Kasumi-1 (cell line): ENCODE measurements at regions not wholly inside any gene's neighbourhood (a gene's known extent, or its start where the extent isn't known, plus 50 kb on each side); places are given as distances from the start of the nearest gene placed in this dataset.
"Not testable (repeated sequence)": the region's sequence is repeated elsewhere in the genome, so short reads cannot be mapped to it uniquely, and the experiment has no call there.

Source experiments
- DNase-seq, 2 experiments: peaks; one replicate each; lab custom pipeline; 2025; lab: John Stamatoyannopoulos, UW

- no peak for DNase-seq
These were observed 76.5 kb downstream of the SLC2A10 start for GRCh38 chr20:46785958-46786357.

- no peak for DNase-seq
These were observed 77.1 kb downstream of the SLC2A10 start for GRCh38 chr20:46786566-46786965.

GRCh38 chr20:46787991-46788762 lies 78.7 kb downstream of the SLC2A10 start:
- DNase-seq: no peak

DNA sequence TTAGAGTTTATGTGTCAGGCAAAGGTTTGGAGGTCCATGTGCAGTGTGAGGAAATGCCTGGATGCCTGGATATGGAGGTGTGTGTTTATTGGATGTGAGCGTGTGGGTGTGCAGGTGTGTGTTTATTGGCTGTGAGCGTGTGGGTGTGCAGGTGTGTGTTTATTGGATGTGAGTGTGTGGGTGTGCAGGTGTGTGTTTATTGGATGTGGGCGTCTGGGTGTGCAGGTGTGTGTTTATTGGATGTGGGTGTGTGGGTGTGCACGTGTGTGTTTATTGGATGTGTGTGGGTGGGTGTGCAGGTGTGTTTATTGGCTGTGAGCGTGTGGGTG lies 79.3 kb downstream of the SLC2A10 start:
- not testable (repeated sequence) for DNase-seq

DNA sequence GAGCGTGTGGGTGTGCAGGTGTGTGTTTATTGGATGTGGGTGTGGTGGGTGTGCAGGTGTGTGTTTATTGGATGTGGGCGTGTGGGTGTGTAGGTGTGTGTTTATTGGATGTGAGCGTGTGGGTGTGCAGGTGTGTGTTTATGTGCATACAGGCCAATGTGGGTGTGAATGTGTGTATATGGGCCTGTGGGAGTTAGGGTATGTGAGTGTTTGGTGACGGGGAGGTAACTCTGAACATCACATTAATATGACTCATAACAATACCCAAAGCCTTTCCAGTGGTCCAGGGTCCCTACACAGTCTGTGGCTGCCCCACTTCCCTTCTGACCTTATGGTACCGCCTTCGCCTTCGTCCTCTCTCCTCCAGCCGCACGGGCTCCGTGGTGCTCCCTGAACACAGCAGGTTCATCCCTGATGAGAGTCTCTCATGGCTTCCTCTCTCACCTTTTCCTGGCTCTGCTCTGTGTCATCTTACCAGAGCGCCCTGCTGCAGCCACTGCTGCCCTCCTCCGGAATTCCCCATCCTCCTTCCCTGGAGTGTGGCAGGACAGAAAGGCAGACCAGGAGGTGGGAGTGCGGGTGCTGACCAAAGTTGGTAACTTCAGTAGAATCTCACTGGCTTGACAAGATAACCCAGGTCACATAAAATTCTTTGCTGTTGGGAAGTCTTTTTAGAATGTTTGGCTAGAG lies 80.0 kb downstream of the SLC2A10 start:
- no peak for DNase-seq

DNA sequence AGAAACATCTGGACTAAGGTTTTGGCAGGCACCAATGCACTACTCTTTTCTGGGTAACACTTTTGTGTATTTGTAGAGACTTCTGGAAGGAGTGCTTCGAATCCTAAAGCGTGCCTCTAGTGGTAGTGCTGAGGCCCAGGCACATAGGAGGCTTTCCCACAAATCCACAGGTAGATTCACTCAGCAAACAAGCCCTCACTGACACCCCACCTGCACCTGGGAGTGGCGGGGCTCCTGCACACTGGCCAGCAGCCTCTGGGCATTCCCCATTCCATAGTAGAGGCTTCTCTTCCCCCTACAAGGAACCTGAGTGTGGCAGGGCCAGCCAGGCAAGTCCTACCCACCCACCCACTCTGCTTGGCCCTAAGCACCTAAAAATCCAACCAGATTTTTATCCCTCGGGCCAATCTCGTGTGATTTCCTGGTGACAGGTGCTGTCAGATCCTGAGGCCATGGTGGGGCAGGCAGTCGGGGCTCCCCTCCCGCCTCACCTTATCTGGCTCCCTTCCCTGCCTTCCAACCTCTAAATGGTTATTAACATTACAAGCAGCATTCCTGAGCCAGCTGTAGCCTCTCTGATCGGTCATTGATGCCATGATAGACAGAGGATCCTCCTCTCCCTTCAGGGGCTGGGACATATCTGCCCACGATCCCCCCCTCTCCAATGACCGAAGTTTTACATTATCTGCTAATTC lies 82.4 kb downstream of the SLC2A10 start:
- no peak for DNase-seq

DNA sequence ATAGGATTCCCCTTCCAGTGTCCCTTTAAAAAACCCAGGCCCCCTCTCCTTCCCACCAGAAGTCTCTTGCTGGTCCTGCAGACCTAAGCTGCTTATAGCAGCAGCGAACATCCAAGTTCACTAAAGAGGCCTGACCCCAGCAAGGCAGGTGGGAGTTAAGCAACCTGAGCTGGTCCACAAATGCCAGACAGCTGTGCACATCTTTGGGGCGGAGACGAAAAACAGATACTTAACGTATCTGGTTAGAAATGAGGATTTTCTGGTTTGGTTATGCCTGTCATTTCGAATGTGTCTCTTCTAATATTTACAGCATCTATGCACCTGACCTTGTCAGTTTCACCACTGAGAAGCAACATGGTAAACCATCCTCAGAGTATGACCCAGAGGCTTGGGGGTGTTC lies 87.8 kb downstream of the SLC2A10 start:
- no peak for DNase-seq

GRCh38 chr20:46798430-46798829 lies 89.0 kb downstream of the SLC2A10 start:
- DNase-seq: no peak

DNA sequence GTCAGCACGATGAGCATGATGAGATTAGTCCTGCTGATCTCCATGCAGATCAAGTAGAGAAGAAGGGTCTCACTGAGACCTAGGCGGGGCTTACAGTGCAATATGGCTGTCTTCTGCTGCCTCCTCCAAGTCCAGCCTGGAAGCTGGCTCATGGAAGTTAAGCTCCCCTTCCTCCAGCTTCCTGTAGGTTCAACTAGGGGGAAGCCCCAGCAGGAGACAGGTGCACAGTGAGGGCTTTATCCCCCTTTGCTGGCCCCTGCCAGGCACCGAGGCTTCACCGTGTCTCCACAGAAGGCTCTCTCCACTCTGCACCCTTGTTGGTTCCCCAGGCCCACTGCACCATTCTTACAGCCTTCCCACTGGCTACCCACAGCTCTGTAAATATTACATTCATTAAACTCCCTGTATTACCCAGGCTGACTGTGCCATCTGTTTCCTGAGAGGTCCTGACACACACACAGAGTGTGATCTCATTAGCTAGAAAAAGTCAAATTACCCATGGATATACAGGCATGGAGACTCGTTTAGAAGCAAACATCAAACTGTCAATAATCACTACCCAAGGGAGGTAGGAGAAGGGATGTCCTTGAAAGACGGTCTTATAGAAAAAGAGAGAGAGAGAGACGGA lies 90.4 kb downstream of the SLC2A10 start:
- DNase-seq: no peak

DNA sequence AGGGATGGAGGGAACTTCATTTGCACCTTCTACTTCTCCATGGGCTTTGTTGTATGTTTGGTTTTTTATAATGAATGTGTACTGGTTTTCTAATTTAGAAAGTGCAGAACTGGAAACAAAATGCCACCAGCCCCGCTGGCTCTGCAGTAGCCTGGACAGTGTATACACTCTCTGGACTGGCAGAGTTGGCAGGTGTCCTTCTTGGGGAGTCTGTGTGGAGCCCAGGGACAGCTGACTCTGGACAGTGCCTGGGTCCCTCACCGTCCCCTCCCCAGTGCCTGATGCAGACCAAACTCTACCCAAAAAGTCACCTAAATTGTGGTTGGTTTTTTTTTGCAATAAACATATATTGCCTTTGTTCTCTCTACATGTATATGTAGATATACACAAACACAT lies 91.0 kb downstream of the SLC2A10 start:
- DNase-seq: no peak

- DNase-seq: no peak
These were observed 91.7 kb downstream of the SLC2A10 start for GRCh38 chr20:46801003-46801702.

- DNase-seq: no peak
These were observed 91.9 kb upstream of the EYA2 start for GRCh38 chr20:46802722-46803121.

DNA sequence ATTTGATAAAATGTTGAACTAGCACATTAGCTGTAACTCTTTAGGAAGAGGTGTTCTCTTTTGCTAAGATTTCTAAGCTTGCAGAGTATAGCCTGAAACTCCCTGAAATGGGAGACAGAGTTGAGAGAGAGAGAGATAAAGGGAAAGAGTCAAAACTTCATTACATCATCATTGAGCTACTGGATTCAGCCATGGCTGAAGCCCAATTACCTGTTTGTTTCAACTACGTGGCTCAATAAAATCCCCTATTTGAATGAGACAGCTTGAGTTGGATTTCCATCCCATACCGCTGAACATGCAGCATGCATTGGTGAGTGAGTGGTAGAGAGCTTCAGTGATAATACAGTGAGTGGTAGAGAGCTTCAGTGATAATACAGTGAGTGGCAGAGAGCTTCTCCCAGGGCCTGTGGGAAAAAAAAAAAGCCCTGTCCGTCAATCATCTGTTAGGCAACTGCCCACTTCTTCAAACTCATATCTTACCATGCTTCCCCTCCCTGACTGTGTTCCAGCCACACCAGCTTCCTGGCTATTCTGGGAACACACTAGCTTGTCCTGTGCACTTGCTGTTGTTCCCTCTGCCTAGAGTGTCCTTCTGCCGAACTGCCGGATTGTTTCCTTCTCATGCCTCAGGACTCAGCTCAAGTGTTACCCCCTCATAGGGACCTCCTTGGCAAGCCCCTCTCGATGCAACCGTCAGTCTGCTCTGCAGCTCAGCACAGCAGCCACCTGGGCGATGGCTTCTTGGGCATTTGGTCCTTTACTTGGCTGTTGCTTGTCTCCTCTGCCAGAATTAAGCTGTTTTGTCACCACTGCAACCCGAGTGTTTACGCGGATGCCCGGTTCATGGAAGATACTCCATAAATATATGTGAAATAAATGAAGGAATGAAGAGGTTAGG lies 91.3 kb upstream of the EYA2 start:
- DNase-seq: no peak

- no peak for DNase-seq
These were observed 90.5 kb upstream of the EYA2 start for GRCh38 chr20:46804126-46804525.

DNA sequence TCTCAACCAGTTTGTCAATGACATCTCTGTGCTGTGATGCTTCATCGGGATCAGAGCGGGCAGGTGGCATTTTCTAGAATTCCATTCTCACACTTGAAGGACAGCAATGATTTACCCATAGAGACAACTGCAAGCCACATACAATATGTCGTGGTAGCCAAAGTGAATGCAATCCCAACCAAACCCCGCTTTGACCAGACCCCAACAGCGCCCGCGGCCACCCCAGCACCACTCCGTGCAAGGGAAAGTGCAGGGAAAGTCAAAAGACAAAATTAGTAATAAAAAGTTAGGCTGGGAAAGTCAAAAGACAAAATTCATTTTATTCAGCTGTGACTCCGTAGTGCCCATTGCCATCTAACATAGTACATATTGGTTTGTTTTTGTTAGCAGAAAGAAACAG lies 88.8 kb upstream of the EYA2 start:
- DNase-seq: no peak

GRCh38 chr20:46807998-46808397 lies 86.6 kb upstream of the EYA2 start:
- DNase-seq: no peak

DNA sequence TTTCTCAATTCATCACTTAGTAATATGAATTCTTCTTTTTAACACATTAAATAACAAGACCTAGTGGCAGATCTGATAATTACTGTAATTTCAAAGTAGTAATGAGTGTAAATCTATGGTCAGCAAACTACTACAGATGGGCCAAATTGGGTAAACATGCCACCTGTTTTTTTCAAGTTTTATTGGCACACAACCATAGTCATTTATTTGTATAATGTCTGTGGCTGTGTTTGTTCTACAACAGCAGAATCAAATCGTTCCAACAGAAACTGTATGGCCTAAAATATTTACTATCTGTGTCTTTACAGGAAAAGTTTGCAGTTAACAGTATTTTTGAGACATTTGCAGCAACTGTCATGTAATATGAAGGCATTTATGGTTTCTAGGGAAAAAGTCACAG lies 86.1 kb upstream of the EYA2 start:
- no peak for DNase-seq

- DNase-seq: no peak
These were observed 84.8 kb upstream of the EYA2 start for GRCh38 chr20:46809706-46810360.

DNA sequence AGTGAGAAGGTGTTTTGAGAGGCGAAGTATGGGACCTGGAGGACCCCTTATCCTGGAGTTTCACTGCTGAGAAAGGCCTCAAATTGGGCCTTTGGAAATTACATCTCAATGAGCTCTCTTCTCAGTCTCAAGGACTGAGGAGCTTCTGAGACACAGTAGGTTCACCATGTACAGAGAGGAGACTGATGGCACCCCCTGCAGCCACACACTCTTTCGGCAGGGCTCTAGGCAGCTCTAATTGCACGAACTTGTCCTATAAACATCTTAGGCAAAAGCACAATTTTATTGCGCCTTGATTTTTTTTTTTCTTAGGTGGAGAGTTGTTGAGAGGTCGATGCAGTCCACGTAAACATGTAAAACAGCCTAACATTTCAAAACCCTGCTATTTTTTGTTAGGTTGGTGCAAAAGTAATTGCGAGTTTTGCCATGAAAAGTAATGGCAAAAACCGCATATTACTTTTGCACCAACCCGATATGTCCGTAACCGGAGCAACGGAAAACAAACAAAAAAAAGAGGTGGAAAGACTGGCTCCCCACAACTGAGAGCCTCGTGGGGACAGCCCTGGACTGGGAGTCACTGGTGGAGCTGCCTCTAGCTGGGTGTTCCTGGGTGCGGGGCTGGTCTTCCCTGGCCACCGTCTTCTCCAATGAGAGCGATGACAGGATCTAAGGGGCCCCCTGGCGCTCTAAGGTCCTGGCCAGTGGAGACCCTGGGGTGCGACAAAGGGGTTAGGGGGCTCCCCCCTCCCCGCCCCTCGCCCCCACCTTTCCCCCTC lies 84.0 kb upstream of the EYA2 start:
- no peak for DNase-seq
